GM18858 (cell line): ENCODE measurements at regions not wholly inside any gene's neighbourhood (a gene's known extent, or its start where the extent isn't known, plus 50 kb on each side); places are given as distances from the start of the nearest gene placed in this dataset.

ENCODE experiments used
- ATAC-seq: cut with Tn5 transposase; IDR thresholded peaks from one replicate; pipeline ENCODE4 v1.9.1; 2021; ENCODE audit not compliant: unreplicated experiment

DNA sequence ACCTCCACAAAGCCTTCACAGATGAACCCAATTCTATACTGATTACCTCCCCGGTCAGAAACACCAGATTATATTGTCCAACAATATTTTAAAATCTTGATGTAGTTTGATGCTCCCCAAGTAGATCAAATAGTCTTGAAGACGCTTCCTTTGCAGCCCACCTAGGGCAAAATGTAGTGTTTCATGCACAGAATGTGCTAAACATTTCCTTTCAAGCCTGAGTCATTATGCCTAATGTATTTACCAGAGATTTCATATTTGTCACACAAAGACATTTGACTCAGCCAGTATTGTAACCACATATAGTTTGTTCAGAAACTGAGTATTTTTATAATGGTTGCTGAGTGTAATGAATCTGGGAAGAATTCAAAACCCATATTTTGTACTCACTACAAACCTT, 1396.8 kb downstream of the LRRC4C start:
- no peak for ATAC-seq

DNA sequence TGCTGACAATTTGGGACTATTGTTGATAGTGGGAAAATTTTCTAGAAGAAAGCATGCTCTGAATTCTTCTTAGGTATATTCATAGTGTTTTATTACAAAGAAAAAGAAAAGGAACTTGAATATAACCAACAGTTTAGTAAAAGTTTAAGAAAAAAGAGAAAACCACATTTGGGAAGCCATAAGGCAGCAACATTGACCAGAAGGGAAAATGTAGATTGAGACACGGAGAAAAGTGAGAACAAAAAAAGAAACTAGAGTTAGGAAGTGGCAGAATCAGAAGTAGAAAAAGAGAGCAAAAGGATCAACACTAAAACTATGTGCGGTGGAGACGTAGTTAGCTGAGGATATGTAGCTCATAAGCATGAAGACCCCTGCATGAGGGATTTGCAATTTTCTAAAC, 1398.2 kb downstream of the LRRC4C start:
- no peak for ATAC-seq

GRCh38 chr11:40054631-40055030, 1404.8 kb downstream of the LRRC4C start:
- no peak for ATAC-seq

- ATAC-seq, result no peak
Measured at GRCh38 chr11:40045312-40045711, 1414.1 kb downstream of the LRRC4C start.

GRCh38 chr11:40037005-40037404, 1422.4 kb downstream of the LRRC4C start:
- ATAC-seq, result no peak

- no peak for ATAC-seq
Measured at GRCh38 chr11:40032331-40032730, 1427.1 kb downstream of the LRRC4C start.

- no peak for ATAC-seq
Measured at GRCh38 chr11:40030867-40031266, 1428.6 kb downstream of the LRRC4C start.

DNA sequence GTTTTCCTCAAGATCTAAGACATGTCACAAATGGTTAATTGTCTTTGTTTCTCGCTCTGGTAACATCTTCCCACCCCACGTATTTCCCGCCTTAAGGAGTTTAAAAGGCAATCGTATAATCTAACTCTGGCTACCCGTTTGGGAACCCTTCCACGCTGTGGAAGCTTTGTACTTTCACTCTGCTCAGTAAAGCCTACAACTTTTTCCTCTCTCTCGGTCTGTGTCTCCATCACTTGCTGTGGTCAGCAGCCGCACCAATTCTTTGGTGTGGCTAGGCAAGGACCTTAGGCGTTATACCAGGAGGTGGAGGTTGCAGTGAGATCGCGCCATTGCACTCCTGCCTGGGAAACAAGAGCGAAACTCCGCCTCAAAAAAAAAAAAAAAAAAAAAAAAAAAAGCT, 1430.1 kb downstream of the LRRC4C start:
- no peak for ATAC-seq

GRCh38 chr11:40027720-40028119, 1431.7 kb downstream of the LRRC4C start:
- peak; percentile 40 for ATAC-seq

DNA sequence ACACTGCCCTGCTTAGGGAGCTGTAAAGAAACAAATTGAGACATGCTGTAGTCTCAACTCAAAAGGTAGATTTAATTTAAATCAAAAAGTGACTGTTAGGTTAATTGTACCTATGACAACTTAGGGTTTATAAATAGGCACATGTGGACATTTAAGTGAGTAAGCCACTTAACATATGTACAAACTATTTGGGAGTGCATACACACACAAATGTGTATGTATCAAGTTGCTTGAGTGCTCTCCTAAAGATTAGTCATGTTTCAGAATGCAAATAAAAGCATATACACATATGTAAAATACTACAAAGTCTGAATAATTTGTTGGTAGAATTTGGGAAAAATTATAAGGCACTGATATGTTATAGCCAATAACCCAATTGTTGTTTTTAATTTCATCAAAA, 1435.7 kb downstream of the LRRC4C start:
- ATAC-seq, result no peak

DNA sequence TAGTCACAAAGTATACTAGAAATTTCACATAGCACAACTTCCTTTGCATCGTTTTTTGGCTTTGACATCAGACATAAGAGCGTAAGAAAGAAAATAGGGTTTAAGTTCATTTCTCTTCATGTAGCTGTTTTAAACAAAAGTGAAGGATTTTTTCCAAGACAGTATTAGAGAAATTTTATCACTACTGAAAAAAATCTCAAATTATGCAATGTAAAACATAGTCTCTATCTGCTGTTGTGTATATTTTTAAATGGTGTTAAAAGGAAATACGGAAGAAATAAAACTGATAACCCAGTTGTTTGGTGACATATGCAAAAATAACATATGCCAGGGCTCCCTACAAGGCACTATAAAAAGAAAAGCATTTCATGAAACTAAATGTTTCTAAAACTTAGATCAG, 1449.4 kb downstream of the LRRC4C start:
- ATAC-seq, result no peak

DNA sequence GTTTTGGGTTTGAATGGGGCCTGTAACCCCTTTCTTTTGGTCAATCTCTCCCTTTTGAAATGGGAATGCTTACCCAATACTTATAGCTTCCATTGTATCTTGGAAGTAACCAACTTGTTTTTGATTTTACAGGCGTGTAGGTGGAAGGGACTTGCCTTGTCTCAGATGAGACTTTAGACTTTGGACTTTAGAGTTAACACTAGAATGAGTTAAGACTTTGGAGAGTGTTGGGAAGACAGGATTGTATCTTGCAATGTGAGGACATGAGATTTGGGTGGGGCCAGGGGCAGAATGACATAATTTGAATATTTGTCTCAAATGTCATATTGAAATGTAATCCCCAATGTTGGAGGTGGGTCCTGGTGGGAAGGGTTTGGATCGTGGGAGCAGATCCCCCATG, 1466.9 kb downstream of the LRRC4C start:
- ATAC-seq, result no peak

GRCh38 chr11:39990421-39990831, 1469.0 kb downstream of the LRRC4C start:
- no peak for ATAC-seq

DNA sequence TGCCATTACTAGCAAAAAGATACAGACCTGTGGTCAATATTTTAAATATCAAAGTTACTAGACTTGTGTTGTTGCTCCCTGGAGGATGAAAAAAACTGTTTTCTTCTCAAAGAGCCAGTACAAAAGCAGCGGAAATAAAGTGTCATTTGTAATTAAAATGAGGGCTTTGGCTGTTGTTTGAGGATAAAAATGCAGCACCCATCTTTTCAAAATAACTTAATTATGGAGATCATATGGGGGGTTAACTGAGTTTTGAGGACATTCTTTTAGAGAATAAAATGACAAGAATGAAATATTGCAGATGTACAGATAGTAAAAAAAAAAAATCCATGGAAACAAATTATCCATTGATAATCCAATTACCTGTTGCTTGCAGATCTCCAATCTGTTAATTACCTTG, 1484.4 kb downstream of the LRRC4C start:
- ATAC-seq, result no peak

DNA sequence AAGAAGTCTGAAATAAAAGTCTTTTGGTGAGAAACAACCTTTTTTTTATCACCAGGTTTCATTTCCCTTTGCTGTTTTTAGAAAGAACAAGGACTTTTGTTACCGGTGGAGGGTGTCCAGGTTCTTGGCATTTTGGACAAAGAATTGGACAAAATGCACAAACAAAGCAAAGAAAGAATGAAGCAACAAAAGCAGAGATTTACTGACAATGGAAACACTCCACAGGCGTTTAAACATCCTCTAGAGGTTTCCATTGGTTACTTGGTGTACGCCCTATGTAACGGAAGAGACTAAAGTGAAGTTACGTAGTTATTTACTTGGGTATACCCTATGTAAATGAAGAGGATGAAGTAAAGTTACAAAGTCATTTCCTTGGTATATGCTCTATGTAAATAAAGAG, 1487.0 kb downstream of the LRRC4C start:
- no peak for ATAC-seq

- no peak for ATAC-seq
Measured at GRCh38 chr11:39971938-39972337, 1487.5 kb downstream of the LRRC4C start.

DNA sequence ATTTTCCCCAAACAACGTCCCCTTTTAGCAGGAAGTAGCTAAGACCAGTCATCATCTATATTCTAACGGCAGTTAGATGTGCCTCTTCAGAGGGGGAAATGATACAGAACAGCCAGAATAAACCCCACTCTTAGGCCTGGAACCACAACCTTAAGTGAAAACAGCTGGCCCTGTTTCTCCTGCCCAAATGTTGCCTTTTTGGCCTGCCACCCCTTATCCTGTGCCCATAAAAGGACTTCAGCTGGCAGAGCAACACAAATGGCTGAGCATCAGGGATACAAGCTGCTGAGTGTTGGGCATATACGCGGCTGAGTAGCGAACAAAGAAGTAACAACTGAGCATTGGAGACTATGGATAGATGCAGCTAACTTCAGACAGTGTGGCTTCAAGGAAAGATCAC, 1491.4 kb downstream of the LRRC4C start:
- no peak for ATAC-seq

- ATAC-seq, result no peak
Measured at GRCh38 chr11:39965701-39966100, 1493.8 kb downstream of the LRRC4C start.

DNA sequence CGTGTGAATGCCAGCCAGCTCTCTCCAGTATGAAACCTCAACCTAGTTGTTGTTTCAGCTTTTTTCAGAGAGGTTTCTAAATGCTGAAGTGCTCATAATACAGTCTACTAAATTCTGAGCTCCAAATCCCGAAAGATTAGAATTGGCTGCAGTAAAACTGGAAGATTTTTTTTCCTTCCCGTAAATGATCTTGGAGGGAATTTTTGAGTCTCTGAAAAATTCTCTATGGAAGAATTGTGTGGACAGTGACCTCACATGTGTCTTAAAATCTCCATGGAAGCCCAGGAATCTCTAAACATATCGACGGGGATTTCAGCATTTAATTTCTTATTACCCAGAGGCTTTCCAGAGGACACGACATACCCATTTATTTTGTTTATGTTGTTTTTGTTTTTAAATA, 1499.2 kb downstream of the LRRC4C start:
- no peak for ATAC-seq

- ATAC-seq, result no peak
Measured at GRCh38 chr11:39932966-39933365, 1526.5 kb downstream of the LRRC4C start.

GRCh38 chr11:39917256-39917655, 1542.2 kb downstream of the LRRC4C start:
- ATAC-seq, result no peak

DNA sequence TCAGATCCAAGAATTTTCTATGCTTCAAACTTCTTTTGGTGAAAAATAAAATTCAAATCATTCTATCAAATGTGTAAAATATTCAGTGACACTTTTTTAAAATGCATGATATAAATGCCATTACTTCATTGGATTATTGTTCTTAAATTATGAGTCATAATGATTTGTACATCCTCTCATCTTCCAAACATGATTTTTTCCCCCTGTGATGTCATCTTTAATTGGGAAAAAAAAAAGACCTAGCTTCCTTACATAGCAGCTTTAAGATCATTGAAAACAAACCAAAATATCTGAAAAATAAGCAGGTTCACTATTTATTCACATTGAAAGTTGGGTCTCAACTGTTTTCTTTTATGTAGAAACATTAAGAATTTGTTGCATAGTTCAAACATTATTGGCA, 1549.4 kb downstream of the LRRC4C start:
- no peak for ATAC-seq

DNA sequence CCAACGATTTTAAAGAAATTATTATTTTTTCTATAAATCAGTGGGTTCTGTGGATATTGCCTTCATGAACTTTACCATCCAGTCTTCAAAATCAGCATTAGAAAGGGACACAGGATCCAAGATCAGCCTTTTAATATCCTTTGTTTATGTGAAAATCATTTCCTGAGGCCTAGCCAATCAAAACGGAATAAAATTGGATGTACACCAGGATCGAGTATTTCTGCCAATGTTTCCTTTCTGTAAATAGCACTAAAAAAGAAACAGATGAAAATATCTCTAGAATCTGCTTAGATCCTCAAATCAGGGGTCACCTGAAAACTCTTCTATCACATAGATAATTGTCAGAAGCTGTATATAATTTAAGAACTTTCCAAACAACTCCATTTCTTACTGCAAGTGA, 1598.5 kb downstream of the LRRC4C start:
- no peak for ATAC-seq

GRCh38 chr11:39817241-39817640, 1642.2 kb downstream of the LRRC4C start:
- ATAC-seq, result no peak
